Left lung (tissue), 4 donors: ENCODE measurements at regions not wholly inside any gene's neighbourhood (a gene's known extent, or its start where the extent isn't known, plus 50 kb on each side); places are given as distances from the start of the nearest gene placed in this dataset.

ENCODE experiments used
- ATAC-seq: fragments of 200-7000 bp; cut with Tn5 transposase; one replicate; pipeline ENCODE4 v1.9.1; 2020; ENCODE audit warnings: moderate library complexity
- DNase-seq, 4 donors: peaks; one replicate each; pipeline ENCODE4 v3.0.0-alpha.2; 2013 to 2020
- H3K27ac ChIP-seq, 2 donors: fragments of 200-600 bp; sonication (generic) in 1 of 2; one replicate each; pipeline versions ENCODE4 v1.5.0 to v1.8.0; 2020 to 2021
- H3K27me3 ChIP-seq, 2 donors: fragments of 200-600 bp; sonication (generic) in 1 of 2; one replicate each; pipeline versions ENCODE4 v1.5.0 to v1.8.0; 2020 to 2021
- H3K36me3 ChIP-seq, 2 donors: fragments of 200-600 bp; sonication (generic) in 1 of 2; one replicate each; pipeline versions ENCODE4 v1.5.0 to v1.8.0; 2020 to 2021
- H3K4me1 ChIP-seq, 2 donors: fragments of 200-600 bp; one replicate each; pipeline ENCODE4 v1.8.0; 2021
- H3K4me3 ChIP-seq, 2 donors: fragments of 200-600 bp; sonication (generic) in 1 of 2; one replicate each; pipeline versions ENCODE4 v1.5.0 to v1.8.0; 2020 to 2021; ENCODE audit warnings: mild to moderate bottlenecking in 1 of 2
- H3K9me3 ChIP-seq, 2 donors: fragments of 200-600 bp; sonication (generic) in 1 of 2; one replicate each; pipeline versions ENCODE4 v1.5.0 to v1.8.0; 2020 to 2021
- intact Hi-C, 2 donors: fragments of 100-400 bp; cut with DNase I; formaldehyde crosslinking; loops; one replicate each; pipeline versions ENCODE4 v1.11.2 to v1.14.2; 2022
- TF ChIP-seq, protein P1 (sequence below), 2 donors: fragments of 200-600 bp; sonication (generic) in 1 of 2; IDR thresholded peaks; one replicate each; pipeline versions ENCODE4 v1.5.0 to v1.8.0; 2021; ENCODE audit warnings: antibody characterized with exemption in 2 of 2
- donor health status: DM: no; HTN: yes; CAD: no.
- donor health status: DM: no; HTN: no; CAD: no.

DNA sequence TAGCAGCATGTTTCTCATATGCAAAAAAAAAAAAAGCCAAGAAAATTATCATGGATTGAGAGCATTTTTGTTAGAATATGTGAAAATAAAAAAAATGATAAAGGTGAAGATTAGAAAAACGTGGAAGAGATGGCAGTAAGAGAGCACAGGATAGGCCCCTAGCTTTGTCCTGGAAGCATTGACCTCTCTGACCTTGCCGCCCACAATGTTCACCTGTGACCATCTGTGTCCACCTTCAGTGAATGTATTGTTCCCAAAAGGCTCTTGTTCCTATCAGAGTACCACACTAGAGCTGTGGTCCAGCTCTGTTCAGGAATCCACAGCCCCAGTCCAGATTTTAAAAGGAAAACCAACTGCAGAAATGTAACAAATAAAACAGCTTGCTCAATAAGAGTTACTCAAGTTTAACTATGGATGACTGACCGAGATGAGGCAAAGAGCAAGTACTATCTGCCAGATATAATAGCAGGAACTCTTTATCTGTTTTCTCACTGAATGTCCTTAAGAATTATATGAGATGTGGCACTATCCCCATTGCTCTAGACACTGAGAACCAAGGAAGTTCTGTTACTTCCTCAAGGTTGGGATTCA is 287.7 kb upstream of the STXBP5 start:
- Histone ChIP-seq H3K4me1 (peaks cover 15 to 40% of the 10 kb centered on the region in 2 donors), H3K36me3 (no peaks in the 10 kb centered on the region), H3K9me3 (no peaks in the 10 kb centered on the region), H3K27me3 (no peaks in the 10 kb centered on the region), H3K4me3 (no peak overlapping the region), H3K27ac (no peak overlapping the region)
- TF ChIP-seq, protein P1, sequence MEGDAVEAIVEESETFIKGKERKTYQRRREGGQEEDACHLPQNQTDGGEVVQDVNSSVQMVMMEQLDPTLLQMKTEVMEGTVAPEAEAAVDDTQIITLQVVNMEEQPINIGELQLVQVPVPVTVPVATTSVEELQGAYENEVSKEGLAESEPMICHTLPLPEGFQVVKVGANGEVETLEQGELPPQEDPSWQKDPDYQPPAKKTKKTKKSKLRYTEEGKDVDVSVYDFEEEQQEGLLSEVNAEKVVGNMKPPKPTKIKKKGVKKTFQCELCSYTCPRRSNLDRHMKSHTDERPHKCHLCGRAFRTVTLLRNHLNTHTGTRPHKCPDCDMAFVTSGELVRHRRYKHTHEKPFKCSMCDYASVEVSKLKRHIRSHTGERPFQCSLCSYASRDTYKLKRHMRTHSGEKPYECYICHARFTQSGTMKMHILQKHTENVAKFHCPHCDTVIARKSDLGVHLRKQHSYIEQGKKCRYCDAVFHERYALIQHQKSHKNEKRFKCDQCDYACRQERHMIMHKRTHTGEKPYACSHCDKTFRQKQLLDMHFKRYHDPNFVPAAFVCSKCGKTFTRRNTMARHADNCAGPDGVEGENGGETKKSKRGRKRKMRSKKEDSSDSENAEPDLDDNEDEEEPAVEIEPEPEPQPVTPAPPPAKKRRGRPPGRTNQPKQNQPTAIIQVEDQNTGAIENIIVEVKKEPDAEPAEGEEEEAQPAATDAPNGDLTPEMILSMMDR (IDR thresholded peaks at IDR 0.05) = no peak
- DNase-seq (no peak), ATAC-seq (no peak)
- intact Hi-C loops = no loop called here

DNA sequence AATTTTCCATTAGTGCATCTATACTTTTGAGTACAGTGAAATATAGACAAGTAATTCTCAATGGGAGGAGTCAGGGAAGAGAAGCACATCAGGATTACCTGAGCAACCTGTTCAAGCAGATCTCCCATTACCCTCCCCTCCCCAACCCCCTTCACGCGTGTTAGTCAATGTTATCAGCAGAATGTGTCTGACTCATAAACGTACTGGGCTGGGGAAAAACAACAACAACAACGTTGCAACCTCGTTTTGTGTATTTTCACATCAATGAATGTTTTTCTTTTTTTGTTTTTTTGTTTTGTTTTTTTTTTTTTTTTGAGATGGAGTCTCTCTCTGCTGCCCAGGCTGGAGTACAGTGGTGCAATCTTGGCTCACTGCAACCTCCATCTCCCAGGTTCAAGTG is 287.0 kb upstream of the STXBP5 start:
- Histone ChIP-seq H3K4me1 (peaks cover 15 to 40% of the 10 kb centered on the region in 2 donors), H3K27me3 (no peaks in the 10 kb centered on the region), H3K9me3 (no peaks in the 10 kb centered on the region), H3K4me3 (no peak overlapping the region), H3K36me3 (no peaks in the 10 kb centered on the region), H3K27ac (no peak overlapping the region)
- no peak for ATAC-seq
- intact Hi-C loops = no loop called here
- TF ChIP-seq, protein P1 (IDR thresholded peaks at IDR 0.05) = no peak
- DNase-seq = no peak

DNA sequence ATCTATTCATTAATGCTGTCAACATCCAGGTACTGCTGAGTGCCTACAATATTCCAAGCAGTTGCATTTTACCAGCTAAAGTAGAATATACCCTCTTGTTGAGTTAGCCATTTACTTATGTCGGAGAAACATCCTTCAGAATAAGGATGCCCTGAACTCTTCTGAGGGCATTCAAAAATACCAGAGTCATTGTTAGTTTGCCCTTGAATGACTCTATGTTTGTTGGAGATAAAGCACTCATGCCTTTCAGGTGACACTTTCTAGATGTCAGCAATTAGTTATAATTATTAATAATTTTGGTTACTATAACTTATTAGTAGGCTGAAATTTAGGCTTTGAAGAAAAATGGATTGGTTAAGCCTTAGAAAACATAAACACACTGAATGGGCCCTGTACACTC is 286.2 kb upstream of the STXBP5 start:
- Histone ChIP-seq H3K9me3 (no peaks in the 10 kb centered on the region), H3K4me1 (peaks cover 15 to 35% of the 10 kb centered on the region in 2 donors), H3K4me3 (no peak overlapping the region), H3K27ac (no peak overlapping the region), H3K27me3 (no peaks in the 10 kb centered on the region), H3K36me3 (no peaks in the 10 kb centered on the region)
- TF ChIP-seq, protein P1 (IDR thresholded peaks at IDR 0.05) = no peak
- intact Hi-C loops = no loop called here
- DNase-seq = no peak
- ATAC-seq = no peak

DNA sequence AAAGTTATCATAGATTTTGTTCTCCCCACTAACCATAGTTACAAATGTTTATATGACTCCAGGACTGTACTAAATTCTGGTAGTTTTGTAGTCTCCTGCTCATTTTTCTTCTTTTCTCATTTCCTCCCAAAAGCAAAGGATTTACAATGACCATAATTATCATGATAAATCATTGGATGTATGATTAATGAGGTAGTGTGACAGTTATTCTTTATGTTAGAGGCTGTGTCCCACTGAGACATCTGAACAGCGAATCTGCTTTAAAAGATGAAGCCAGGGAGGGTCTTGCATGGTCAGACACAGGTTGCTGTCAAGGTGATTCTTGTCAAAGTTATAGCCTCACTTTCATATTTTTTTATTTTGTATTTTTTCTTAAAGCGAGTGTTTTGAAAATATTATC is 285.2 kb upstream of the STXBP5 start:
- Histone ChIP-seq H3K9me3 (no peaks in the 10 kb centered on the region), H3K27me3 (no peaks in the 10 kb centered on the region), H3K27ac (no peak overlapping the region), H3K36me3 (no peaks in the 10 kb centered on the region), H3K4me1 (peaks cover 11 to 25% of the 10 kb centered on the region in 2 donors), H3K4me3 (no peak overlapping the region)
- DNase-seq (no peak), ATAC-seq (no peak)
- TF ChIP-seq, protein P1 (IDR thresholded peaks at IDR 0.05) = no peak
- intact Hi-C loops = no loop called here

DNA sequence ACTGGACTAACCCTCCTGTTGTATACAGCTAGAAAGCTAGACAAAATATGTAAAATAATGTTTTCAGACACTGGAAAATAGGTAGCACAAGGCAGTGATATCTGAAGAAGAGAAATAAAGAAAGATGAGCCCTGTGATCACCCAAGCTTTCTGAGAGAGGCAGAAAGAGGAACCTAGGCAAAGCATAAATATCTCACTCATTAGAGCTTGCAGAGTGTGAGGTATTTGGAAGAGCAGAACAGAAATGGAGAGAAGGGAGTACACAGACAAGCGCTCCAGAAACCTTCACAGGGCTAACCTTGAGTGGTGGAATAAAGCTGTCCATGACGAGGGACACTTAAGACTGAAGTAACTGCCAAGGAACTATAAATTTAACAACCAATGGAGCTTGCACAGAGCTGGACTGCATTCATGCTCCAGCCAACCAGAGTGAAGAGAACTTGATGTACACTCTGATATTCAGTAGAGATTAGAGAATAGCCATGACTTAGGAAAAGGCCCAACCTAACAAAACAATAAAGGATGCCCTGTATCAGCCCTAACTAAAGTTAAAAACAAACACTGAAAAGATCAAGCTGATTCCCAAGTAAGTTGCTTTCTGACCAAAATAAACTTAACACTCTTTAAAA is 280.9 kb upstream of the STXBP5 start:
- no peak for ATAC-seq
- intact Hi-C loops = no loop called here
- Histone ChIP-seq H3K36me3 (no peaks in the 10 kb centered on the region), H3K27me3 (no peaks in the 10 kb centered on the region), H3K9me3 (no peaks in the 10 kb centered on the region), H3K4me1 (no peaks in the 10 kb centered on the region), H3K27ac (no peak overlapping the region), H3K4me3 (no peak overlapping the region)
- no peak for DNase-seq
- TF ChIP-seq, protein P1 (IDR thresholded peaks at IDR 0.05) = no peak
